Right lobe of liver (tissue), 6 donors: ENCODE measurements at regions not wholly inside any gene's neighbourhood (a gene's known extent, or its start where the extent isn't known, plus 50 kb on each side); places are given as distances from the start of the nearest gene placed in this dataset.

Source experiments
- ATAC-seq, 4 donors: fragments of 200-7000 bp; cut with Tn5 transposase; one replicate each; pipeline ENCODE4 v1.9.1; 2020; ENCODE audit warnings: mild to moderate bottlenecking in 4 of 4, moderate library complexity in 4 of 4
- DNase-seq, 3 donors: peaks; one replicate each; pipeline ENCODE4 v3.0.0-alpha.2; 2020
- H3K27ac ChIP-seq, 3 donors: fragments of 200-600 bp; one replicate each; pipeline ENCODE4 v1.8.0; 2022
- H3K27me3 ChIP-seq, 2 donors: fragments of 200-600 bp; one replicate each; pipeline ENCODE4 v1.8.0; 2022
- H3K36me3 ChIP-seq, 4 donors: fragments of 200-600 bp; sonication (generic) in 1 of 4; one replicate each; pipeline versions ENCODE4 v1.5.1 to v1.8.0; 2017 to 2022; ENCODE audit warnings: control low read depth in 1 of 4
- H3K4me1 ChIP-seq, 4 donors: fragments of 200-600 bp; sonication (generic) in 1 of 4; one replicate each; pipeline versions ENCODE4 v1.5.1 to v1.8.0; 2017 to 2022; ENCODE audit warnings: control low read depth in 1 of 4
- H3K4me3 ChIP-seq, 3 donors: fragments of 200-600 bp; one replicate each; pipeline ENCODE4 v1.8.0; 2022
- H3K9me3 ChIP-seq, 4 donors: fragments of 200-600 bp; sonication (generic) in 1 of 4; one replicate each; pipeline versions ENCODE4 v1.5.1 to v1.8.0; 2017 to 2022; ENCODE audit warnings: control low read depth in 1 of 4
- POLR2A ChIP-seq: fragments of 450-650 bp; IDR thresholded peaks from one replicate; pipeline ENCODE4 v1.6.1; 2017; ENCODE audit warnings: antibody characterized with exemption, mild to moderate bottlenecking
- WGBS: methylation state at CpG from one replicate; pipeline ENCODE4 v1.1.6; 2018; ENCODE audit warnings: low coverage, low lambda C conversion rate; ENCODE audit not compliant: insufficient coverage; ENCODE audit errors: missing lambda C conversion rate; 5-methylcytosine and 5-hydroxymethylcytosine counted together
- intact Hi-C, 2 donors: fragments of 100-400 bp; cut with DNase I; formaldehyde crosslinking; loops; one replicate each; pipeline versions ENCODE4 v1.11.2 to v1.14.1; 2022
- TF ChIP-seq, protein P1 (sequence below), 4 donors: fragments of 200-600 bp in 3 of 4; fragments of 450-650 bp in 1 of 4; IDR thresholded peaks; one replicate each; pipeline versions ENCODE4 v1.5.1 to v1.8.0; 2016 to 2022; ENCODE audit warnings: antibody characterized with exemption in 4 of 4, mild to moderate bottlenecking in 2 of 4
- donor health status: DM: no; HTN: yes; CAD: no.
- donor health status: DM: no; HTN: no; CAD: no.
- donor health status: DM: no; HTN: no; CAD: no.
- donor health status: DM: no; HTN: yes; CAD: no.
- donor health status: DM: no; HTN: yes; CAD: no.

DNA sequence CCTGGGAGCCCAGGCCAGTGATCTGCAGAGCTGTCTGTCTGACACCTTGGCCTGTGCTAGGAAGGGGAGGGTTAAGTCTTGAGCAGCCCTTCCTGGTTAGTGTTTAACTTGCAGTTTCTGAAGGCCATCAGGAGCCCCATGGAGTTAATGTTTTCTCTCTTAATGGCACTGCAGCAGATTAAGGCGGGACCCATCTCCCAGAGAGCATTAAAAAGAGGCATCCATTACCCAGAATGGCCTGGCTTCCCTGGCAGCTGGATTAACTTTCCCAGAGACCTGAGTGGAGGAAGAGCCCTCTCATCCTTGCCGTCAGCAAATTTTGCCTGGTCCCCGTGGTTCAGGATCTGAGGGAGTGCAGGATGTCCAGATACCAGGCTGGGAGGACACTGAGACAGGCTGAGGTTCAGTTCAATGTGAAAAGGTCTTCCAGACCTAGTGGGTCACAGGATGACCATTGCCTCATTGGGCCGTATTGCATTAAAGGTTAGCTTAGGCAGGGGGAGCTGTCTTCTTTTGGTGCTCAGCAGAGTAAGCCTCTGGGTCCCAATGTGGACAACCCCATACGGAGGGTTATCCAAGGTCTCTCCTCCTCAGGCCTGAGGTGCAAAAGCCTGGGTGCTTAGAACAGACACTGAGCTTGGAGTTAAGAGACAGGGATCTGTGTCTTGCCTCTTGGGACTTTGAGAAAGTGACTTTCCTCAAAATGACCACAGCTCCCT is 522.6 kb downstream of the PTPRU start:
- 20% methylated on average over 2 of the region's 5 CpGs for WGBS
- no peaks in the 10 kb centered on the region for H3K4me1 ChIP-seq
- TF ChIP-seq, protein P1, sequence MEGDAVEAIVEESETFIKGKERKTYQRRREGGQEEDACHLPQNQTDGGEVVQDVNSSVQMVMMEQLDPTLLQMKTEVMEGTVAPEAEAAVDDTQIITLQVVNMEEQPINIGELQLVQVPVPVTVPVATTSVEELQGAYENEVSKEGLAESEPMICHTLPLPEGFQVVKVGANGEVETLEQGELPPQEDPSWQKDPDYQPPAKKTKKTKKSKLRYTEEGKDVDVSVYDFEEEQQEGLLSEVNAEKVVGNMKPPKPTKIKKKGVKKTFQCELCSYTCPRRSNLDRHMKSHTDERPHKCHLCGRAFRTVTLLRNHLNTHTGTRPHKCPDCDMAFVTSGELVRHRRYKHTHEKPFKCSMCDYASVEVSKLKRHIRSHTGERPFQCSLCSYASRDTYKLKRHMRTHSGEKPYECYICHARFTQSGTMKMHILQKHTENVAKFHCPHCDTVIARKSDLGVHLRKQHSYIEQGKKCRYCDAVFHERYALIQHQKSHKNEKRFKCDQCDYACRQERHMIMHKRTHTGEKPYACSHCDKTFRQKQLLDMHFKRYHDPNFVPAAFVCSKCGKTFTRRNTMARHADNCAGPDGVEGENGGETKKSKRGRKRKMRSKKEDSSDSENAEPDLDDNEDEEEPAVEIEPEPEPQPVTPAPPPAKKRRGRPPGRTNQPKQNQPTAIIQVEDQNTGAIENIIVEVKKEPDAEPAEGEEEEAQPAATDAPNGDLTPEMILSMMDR (IDR thresholded peaks at IDR 0.05), result no peak
- TF ChIP-seq POLR2A, result no peak
- no peak overlapping the region for H3K4me3 ChIP-seq
- intact Hi-C loops, result no loop called here
- ATAC-seq (no peak), DNase-seq (no peak)
- H3K36me3 ChIP-seq, result no peaks in the 10 kb centered on the region
- H3K27ac ChIP-seq, result no peak overlapping the region
- no peaks in the 10 kb centered on the region for H3K9me3 ChIP-seq
- H3K27me3 ChIP-seq, result no peaks in the 10 kb centered on the region

- intact Hi-C loops, result no loop called here
- WGBS, result 62% methylated on average over 3 of the region's 8 CpGs
- Histone ChIP-seq H3K27me3 (no peaks in the 10 kb centered on the region), H3K4me1 (no peaks in the 10 kb centered on the region), H3K9me3 (no peaks in the 10 kb centered on the region), H3K4me3 (no peak overlapping the region), H3K27ac (no peak overlapping the region), H3K36me3 (no peaks in the 10 kb centered on the region)
- no peak for ATAC-seq
- TF ChIP-seq POLR2A, result no peak
- TF ChIP-seq, protein P1 (IDR thresholded peaks at IDR 0.05), result no peak
- no peak for DNase-seq
These were observed 521.8 kb downstream of the PTPRU start for GRCh38 chr1:29757866-29758780.

- intact Hi-C loops, result no loop called here
- H3K27me3 ChIP-seq, result no peaks in the 10 kb centered on the region
- no peaks in the 10 kb centered on the region for H3K36me3 ChIP-seq
- no peaks in the 10 kb centered on the region for H3K9me3 ChIP-seq
- TF ChIP-seq, protein P1 (IDR thresholded peaks at IDR 0.05), result no peak
- no peak for TF ChIP-seq POLR2A
- ATAC-seq (no peak), DNase-seq (no peak)
- 55% methylated on average over 5 of the region's 11 CpGs for WGBS
- no peaks in the 10 kb centered on the region for H3K4me1 ChIP-seq
- no peak overlapping the region for H3K4me3 ChIP-seq
- H3K27ac ChIP-seq, result no peak overlapping the region
These were observed 520.8 kb downstream of the PTPRU start for GRCh38 chr1:29756901-29757725.

GRCh38 chr1:29756498-29756897 is 520.2 kb downstream of the PTPRU start:
- intact Hi-C loops, result no loop called here
- Histone ChIP-seq H3K36me3 (no peaks in the 10 kb centered on the region), H3K4me1 (no peaks in the 10 kb centered on the region), H3K27me3 (no peaks in the 10 kb centered on the region), H3K4me3 (no peak overlapping the region), H3K9me3 (no peaks in the 10 kb centered on the region), H3K27ac (no peak overlapping the region)
- no peak for TF ChIP-seq POLR2A
- TF ChIP-seq, protein P1 (IDR thresholded peaks at IDR 0.05), result no peak
- WGBS, result 45% methylated on average over 3 of the region's 5 CpGs
- DNase-seq (no peak), ATAC-seq (no peak)
